IPS-11a (cell line): ENCODE measurements at regions not wholly inside any gene's neighbourhood (a gene's known extent, or its start where the extent isn't known, plus 50 kb on each side); places are given as distances from the start of the nearest gene placed in this dataset.

ENCODE experiments used
- H3K4me3 ChIP-seq: one replicate; pipeline ENCODE4 v1.5.1; 2013; ENCODE audit warnings: low read depth, low read length, control low read depth

DNA sequence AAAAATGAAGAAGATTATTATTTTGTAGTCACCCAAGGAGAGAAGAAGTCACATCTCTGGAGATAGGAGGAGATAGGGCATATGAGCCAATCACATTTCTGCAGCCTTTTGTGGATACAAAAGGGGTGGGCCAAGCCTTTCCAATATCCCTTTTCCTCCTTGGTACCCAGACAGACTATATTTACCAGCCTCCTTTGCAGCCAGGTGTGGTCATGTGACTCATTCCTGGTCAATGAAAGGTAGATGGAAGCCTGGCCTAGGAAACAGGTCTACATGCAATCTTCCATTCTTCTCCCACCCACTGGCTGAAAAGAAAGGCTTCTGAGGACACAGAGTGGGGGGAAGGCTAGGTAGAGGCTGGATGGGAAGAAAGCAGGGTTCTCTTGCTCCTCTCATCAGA is 58.1 kb upstream of the ERG start:
- no peak overlapping the region for H3K4me3 ChIP-seq

- no peak overlapping the region for H3K4me3 ChIP-seq
Measured at GRCh38 chr21:38561205-38561604, 62.9 kb upstream of the ERG start.

DNA sequence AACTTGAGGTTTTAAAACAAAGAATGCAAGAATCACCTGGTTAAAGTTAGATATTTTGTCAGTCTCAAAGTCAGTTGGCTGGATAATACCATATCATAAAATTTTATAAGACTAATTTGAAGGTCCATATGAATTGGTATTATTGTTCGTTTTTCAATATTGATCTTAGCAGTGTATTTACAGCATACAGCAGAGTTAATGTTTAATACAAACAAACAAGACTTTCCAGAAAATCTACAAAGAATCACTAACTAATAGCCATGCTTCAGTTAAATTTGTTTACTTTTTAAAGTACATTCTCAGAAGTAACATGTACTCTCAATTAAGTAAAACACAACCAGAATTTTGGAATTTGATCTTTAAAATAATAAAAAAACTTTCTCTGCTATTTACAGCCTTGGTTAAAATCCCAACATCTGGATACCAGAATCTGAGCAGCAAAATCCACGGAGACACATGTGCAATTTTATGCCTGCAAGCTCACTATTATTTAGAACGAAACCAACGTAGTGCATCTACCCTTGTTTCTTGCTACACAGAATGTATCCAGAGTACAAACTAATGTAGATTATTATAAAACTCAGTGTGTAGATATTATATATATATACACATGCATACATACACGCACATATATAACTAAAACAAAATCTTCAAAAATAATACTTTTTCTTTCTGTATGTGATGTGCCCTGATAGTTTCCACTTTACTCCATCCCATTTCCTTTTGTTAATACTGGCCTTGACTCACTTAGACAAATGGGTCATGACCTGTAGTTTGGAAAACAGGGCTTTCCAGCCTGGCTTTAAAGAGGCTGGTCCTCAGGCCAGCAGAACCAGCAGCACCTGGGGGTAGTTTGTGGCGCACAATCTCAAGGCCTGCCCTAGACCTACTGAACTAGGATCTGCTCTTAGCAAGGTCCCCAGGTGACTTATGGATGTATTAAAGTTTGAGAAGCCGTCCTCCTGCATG is 63.6 kb upstream of the ERG start:
- no peak overlapping the region for H3K4me3 ChIP-seq

DNA sequence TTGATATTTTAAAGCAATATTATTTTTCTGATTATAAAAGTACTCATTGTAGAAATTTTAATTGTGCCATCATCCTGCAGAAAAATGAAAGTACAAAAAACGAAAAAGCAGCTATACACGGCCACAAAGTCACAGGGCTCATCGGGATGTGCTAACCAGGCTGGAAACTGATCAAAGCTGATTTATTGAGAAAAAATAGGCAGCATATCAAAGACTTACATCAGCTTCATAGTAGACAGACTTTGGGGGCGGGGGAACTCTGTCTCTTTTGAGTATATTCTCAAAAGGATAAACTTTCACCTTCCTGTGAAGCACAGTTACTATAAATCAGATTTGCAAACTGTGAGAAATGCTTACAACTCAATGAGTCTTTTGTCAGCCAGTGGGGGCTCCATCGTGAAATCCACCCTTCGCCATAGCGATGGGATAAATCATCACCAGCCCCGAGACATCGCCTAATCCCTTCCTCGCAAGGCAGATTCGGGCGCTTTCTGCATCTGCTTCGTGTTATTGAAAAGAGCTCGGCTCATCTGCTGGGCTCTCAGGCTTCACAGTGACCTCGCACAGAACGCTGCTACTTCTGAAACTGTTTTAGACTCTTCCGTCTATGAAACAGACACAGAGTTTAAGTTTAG is 69.2 kb upstream of the ERG start:
- H3K4me3 ChIP-seq, result no peak overlapping the region

DNA sequence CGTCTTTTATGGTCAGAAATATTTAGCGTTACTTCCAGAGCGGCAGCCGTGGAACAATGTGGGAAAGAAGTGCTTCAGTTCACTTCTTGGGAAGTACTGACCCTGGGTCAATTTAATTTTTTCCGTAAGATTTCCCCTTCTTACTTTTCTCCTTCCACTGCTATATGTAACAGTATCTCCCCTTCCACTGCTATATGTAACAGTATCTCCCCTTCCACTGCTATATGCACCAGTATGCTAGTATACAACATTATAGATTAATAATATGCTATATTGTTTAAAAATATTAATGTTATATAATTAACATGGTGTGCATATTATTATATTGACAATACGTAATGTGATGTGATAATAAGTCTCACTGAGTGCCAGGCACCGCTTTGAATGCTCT is 69.7 kb upstream of the ERG start:
- no peak overlapping the region for H3K4me3 ChIP-seq

GRCh38 chr21:38569733-38570132 is 71.5 kb upstream of the ERG start:
- no peak overlapping the region for H3K4me3 ChIP-seq

DNA sequence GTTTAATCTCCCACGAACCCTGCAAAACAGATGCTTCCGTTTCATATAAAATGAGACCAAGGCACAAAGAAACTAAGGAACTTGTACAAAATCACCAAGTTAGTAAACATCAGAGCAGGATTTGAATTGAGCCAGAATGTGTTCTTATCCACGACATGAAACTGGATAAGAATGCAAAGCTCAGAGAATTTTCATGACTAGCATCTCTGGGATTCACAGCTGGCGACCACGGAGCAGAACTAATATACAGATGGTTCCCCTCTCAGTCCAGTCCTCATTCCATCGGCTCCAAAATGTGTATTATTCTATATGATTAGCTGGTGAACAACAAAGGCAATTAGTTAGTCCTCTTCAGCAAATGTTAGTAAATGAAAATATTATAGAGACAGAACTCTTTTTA is 72.3 kb upstream of the ERG start:
- H3K4me3 ChIP-seq, result no peak overlapping the region

DNA sequence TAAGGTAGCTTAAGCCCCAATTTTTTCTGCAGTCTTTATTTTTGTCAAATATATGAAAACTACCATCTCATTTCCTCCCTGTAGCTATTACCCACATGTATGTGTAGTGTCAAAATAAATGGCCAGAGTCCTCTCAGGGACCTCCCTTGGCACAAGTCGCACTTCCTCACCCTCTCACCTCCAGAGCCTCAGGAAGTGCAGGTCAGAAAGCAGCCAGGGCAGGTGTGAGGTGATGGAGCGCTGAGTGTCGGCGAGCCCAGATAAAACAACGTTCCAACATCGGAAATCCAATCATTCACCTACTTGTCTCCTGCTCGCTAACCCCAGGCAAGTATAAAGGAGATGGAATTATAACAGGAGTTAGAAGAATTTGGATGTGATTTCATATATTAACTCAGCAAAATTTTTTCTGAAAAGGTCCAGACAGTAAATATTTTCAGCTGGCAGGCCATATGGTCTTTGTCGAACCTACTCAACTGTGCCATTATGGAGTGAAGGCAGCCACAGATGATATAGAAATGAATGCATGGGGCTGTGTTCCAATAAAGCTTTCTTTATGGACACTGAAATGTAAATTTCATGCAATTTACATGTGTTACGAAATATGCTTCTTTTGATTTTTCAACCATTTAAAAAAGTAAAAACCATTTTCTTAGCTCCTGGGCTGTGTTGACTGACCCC is 76.8 kb upstream of the ERG start:
- no peak overlapping the region for H3K4me3 ChIP-seq

DNA sequence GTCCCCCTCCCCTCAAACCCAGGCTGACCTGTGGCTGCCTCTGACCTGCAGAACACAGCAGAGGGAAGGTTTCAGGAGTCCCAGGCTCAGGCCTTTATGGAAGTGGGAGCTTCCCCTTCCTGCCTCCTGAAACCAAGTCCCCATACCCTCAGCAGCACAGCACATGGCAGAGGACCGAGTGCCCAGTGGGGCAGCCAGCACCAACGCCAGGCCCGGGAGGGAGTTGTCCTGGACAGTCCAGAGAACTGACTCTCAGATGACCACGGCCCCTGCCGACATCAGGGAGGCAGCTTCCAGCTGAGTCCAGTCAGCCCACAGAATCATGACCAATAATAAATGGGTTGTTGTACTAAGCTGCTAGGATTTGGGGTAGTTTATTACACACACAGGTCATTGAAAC is 79.6 kb upstream of the ERG start:
- no peak overlapping the region for H3K4me3 ChIP-seq

DNA sequence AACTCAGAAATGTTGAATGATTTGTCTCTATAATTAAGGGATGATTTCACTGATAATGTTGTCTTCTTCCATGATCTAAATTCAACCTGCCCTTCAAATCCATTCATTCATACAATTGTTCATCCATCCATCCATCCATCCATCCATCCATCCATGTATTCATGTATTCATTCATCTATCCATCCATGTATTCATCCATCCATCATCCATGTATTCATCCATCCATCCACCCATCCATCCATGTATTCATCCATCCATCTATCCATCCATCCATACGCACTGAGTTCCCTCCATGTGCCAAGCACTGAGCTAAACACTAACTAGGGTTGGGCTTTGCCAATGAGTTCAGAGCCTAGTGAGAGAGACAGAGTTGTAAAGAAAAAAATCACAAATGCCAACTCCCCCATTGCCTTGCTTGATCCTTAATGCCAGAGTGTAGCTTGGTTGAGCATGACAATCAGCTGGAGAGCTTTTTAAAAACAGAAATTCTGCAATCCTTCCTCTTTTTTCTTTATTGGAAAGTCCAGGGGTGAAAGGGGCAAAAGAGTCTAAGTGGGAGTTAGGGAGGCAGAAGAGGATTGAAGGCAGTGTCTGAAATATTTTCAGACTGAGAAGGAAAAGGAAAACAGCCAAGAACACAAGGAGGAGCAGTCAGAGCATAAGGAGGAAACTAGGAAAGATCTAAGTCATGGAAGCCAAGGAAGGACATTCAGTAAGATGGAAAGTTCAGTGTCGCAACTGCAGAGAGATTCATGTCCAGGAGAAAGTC is 92.4 kb upstream of the ERG start:
- H3K4me3 ChIP-seq, result no peak overlapping the region

GRCh38 chr21:38591218-38591537 is 92.9 kb upstream of the ERG start:
- H3K4me3 ChIP-seq, result no peak overlapping the region

DNA sequence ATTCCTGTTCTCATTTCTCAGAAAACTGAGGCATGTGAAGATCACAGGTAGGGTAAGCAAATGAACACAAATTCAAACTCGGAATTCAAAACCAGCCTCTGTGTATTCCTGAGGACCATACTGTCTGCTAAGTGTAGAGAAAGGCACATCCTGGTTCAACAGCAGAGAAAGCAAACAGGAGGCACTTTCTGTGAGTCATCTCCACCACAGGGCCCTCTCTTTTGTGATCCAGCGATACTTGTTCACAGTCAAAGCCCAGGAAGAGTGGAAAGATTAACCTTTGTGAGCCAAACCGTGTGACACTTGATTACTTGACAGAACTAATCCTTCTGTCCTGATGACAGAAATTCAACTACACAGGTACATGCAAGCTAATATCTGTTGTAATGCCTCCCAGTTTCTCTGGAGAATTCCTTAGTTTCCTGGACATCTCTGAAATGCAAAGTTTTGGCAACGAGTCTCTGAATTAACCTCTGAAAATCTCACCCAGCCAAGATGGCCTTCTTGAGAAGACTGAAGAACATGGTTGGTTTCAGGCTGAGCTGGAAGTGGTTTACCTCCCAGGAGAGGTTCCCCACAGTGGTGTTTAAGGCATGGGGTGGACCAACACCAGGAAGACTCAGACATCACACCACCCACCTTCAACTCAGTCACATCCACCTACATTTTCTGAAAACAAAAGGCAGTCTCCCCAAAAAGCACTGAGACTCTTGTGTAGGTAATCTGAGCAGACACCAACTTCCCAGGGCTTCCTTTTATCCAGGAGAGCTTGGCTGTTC is 98.2 kb upstream of the ERG start:
- H3K4me3 ChIP-seq, result no peak overlapping the region

- H3K4me3 ChIP-seq, result no peak overlapping the region
Measured at GRCh38 chr21:38597421-38597820, 99.1 kb upstream of the ERG start.

- H3K4me3 ChIP-seq, result no peak overlapping the region
Measured at GRCh38 chr21:38598413-38598812, 100.1 kb upstream of the ERG start.

DNA sequence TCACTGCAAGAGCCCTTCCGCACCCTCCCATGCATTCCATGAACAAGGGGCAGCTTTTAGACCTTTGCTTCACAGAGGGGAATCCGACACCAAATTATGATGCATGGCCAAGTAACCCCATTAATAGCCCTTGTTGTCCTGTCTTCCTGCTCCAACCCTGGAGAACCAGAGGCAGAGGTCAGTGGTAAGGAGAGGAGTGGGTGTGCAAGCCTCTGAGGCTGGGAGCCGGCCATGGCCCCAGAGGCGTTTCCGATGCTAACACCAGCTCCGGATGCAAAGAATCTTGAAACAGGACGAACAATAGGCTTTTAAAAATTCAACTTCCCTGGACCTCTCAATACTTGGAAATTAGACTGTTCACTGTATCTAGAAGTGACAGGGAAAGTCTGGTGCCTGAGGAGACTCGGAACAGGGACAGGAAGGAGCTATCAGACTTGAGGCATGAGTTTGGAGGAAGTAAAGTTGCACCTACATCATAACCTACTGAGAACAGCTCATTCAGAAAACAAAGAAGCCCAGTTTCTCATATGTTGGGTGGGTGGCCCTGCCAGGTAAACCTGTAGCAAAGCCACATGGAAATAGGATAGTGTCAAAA is 101.2 kb upstream of the ERG start:
- no peak overlapping the region for H3K4me3 ChIP-seq

GRCh38 chr21:38600106-38600505 is 101.8 kb upstream of the ERG start:
- no peak overlapping the region for H3K4me3 ChIP-seq

- H3K4me3 ChIP-seq, result no peak overlapping the region
Measured at GRCh38 chr21:38605236-38605635, 107.0 kb upstream of the ERG start.

DNA sequence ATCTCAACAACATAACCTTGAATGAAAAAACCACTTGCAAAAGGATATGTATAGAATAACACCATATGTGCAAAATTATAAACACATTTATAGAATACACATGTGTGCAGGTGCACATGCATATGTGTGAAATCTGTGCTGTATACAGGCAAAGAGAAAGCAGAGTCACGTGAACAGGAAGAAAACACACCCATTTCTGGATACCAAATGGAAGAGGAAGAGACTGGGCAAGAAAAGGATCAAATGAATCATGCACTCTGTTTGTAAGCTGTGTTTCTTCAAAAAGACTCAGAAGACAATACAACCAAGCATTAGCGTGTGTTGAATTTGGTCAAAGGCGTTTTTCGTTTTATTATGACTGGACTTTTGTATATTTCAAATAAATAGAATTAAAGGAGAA is 111.3 kb upstream of the ERG start:
- no peak overlapping the region for H3K4me3 ChIP-seq

- H3K4me3 ChIP-seq, result no peak overlapping the region
Measured at GRCh38 chr21:38610623-38611251, 112.5 kb upstream of the ERG start.

GRCh38 chr21:38611277-38611676 is 113.0 kb upstream of the ERG start:
- no peak overlapping the region for H3K4me3 ChIP-seq
